SHP77 treated with DMSO at 0.1 percent for 48 hours (cell line): ENCODE measurements at regions not wholly inside any gene's neighbourhood (a gene's known extent, or its start where the extent isn't known, plus 50 kb on each side); places are given as distances from the start of the nearest gene placed in this dataset.

ENCODE experiments used
- DNase-seq: peaks from one replicate; lab custom pipeline; 2025; lab: John Stamatoyannopoulos, UW

- no peak for DNase-seq
Observed at GRCh38 chr14:64639340-64639821, 64.8 kb upstream of the PLEKHG3 start.

- no peak for DNase-seq
Observed at GRCh38 chr14:64640839-64641238, 63.4 kb upstream of the PLEKHG3 start.

- no peak for DNase-seq
Observed at GRCh38 chr14:64641760-64642159, 62.5 kb upstream of the PLEKHG3 start.

GRCh38 chr14:64643709-64644108, 60.5 kb upstream of the PLEKHG3 start:
- no peak for DNase-seq

- DNase-seq: no peak
Observed at GRCh38 chr14:64644629-64645028, 59.6 kb upstream of the PLEKHG3 start.

- no peak for DNase-seq
Observed at GRCh38 chr14:64645220-64645892, 58.9 kb upstream of the PLEKHG3 start.

GRCh38 chr14:64646103-64646502, 58.1 kb upstream of the PLEKHG3 start:
- no peak for DNase-seq

- DNase-seq: no peak
Observed at GRCh38 chr14:64649383-64649998, 54.7 kb upstream of the PLEKHG3 start.

- no peak for DNase-seq
Observed at GRCh38 chr14:64653900-64654245, 50.4 kb upstream of the PLEKHG3 start.

GRCh38 chr14:64654246-64654900, 49.9 kb upstream of the PLEKHG3 start:
- DNase-seq: peak; percentile 45
